ENCODE measurements at regions not wholly inside any gene's neighbourhood (a gene's known extent, or its start where the extent isn't known, plus 50 kb on each side); places are given as distances from the start of the nearest gene placed in this dataset.
A peak's percentile ranks its signal among the peaks of the same experiment; 100 is the strongest.

DNA sequence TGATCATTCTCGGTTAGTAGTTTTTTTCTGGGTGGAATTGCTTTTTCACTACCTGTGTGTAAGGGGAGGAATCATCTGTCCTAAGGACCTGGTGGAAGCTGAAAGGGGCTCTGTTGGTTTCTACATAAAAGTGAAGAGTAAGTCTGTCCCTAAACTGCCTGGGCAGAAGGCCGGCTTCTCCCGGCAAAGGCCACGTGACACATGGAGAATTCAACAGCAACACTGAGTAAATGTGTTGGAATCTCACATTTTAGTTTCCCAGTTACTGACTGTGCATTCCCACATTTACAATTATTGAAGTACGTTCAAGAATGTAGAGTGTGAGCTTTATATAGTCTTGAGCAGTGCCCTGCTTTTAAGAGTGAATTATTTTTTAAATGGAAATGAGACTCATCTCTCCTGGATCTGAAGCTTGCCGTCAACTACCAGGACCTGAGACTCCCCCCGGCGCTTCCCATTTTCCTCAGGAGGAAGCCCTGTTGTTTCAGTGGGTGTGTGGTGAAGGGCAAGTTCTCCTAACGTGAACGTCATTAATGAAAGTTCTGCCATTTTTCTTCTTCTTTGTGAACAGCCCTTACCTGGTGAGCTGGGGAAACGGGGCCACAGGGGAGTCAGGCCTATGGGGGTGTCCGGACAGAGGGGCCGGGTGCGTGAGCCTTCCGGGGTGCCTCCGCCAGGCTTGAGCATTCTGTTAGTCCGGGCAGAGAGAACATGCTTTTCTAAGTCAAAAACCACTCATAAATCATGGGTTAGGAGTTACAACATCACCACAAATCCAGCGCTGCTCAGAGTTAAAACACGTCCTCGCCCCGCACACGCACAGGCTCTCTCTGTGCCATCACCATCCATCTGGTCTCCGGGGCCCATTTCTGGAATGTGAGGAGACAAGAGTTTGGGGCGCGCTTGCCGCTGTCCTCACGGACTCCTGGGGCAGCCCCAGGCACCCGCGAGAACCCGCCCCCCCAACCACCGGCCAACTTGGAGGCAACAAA, 56.6 kb upstream of the SMOC2 start:
- DNase-seq (ENCODE audit: low read depth): no peak

- no peak for DNase-seq (ENCODE audit: low read depth)
These were observed 55.8 kb upstream of the SMOC2 start for GRCh38 chr6:168385037-168385759.

GRCh38 chr6:168385858-168386735, 54.9 kb upstream of the SMOC2 start:
- peak; percentile 0 for DNase-seq (ENCODE audit: low read depth)

DNA sequence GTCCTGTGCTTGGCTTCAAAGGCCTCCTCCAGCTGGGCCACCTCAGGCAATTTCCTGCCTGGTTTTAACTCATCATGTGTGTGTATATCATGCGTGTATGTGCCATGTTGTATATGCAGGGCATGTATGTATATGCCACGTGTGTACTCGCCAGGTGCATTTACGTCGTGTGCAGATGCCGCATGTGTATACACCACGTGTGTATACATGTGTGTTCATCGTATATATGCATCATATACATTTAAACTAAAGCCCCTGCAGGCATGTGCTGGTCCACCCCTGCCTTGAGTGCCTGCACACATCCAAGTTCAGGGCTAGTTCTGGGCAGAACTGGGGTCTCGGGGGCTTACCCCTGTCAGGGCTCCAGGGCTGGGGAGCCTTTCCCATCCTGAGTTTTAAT, 54.0 kb upstream of the SMOC2 start:
- no peak for DNase-seq (ENCODE audit: low read depth)

DNA sequence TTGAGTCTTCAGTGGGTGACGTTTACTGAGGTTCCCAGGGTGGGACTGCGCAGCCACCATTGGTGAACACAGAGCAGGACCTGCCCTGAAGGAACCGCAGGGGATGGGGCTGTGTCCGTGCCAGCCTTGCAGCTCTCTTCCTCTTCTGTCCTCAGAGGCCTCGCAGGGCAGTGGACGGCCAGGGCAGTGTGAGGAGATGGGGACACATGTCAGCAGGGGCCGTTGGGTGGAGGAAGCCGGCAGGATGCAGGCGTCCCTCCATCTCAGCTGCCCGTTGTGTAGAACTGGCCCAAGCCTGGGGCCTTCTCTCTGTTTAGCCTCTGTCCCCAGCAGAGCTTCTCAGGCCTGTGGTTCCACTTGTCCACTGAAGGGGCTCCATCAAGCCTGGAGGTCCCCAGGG, 53.6 kb upstream of the SMOC2 start:
- no peak for DNase-seq (ENCODE audit: low read depth)

- DNase-seq (ENCODE audit: low read depth): no peak
These were observed 53.1 kb upstream of the SMOC2 start for GRCh38 chr6:168387911-168388310.

GRCh38 chr6:168388641-168389633, 52.0 kb upstream of the SMOC2 start:
- no peak for DNase-seq (ENCODE audit: low read depth)

GRCh38 chr6:168390749-168391420, 50.1 kb upstream of the SMOC2 start:
- DNase-seq (ENCODE audit: low read depth): no peak

All from HS-5 (cell line).